ENCODE measurements at regions not wholly inside any gene's neighbourhood (a gene's known extent, or its start where the extent isn't known, plus 50 kb on each side); places are given as distances from the start of the nearest gene placed in this dataset.

DNA sequence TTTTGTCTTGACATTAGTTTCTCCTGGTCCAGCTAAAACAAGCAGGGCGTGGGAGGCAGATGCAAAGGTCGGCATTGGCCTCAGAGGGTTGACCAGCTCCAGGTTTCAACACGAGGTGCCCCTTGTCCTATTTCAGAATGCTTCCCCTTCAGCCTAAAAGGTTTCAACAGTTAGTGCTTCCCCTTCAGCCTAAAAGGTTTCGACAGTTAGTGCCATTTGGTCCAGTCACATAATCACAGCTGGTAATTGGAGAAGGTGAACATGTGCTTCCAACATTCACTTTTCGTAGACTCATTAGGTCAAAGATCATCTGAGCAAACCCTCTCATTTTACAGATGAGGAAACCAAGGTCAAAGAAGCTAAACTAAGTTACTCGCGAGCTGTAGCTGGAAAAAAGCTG is 270.3 kb upstream of the MAP3K1 start:
- H4K20me1 ChIP-seq (ENCODE audit: insufficient read depth), result no peaks in the 10 kb centered on the region
- BruUV-seq (replicated peaks), result no TSS peak
- peak overlapping the region; percentile 43; the same call in 1 of the 2 replicates for H3K4me2 ChIP-seq
- CTCF ChIA-PET, result no interaction called here
- TF ChIP-seq EZH2 (IDR thresholded peaks at IDR 0.05; ENCODE audit: low read depth), result no peak
- TF ChIP-seq, protein P1, sequence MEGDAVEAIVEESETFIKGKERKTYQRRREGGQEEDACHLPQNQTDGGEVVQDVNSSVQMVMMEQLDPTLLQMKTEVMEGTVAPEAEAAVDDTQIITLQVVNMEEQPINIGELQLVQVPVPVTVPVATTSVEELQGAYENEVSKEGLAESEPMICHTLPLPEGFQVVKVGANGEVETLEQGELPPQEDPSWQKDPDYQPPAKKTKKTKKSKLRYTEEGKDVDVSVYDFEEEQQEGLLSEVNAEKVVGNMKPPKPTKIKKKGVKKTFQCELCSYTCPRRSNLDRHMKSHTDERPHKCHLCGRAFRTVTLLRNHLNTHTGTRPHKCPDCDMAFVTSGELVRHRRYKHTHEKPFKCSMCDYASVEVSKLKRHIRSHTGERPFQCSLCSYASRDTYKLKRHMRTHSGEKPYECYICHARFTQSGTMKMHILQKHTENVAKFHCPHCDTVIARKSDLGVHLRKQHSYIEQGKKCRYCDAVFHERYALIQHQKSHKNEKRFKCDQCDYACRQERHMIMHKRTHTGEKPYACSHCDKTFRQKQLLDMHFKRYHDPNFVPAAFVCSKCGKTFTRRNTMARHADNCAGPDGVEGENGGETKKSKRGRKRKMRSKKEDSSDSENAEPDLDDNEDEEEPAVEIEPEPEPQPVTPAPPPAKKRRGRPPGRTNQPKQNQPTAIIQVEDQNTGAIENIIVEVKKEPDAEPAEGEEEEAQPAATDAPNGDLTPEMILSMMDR (conservative IDR thresholded peaks at IDR 0.05), result no peak
- H3K27ac ChIP-seq, result peak overlapping the region; percentile 96
- H3F3A ChIP-seq (ENCODE audit: insufficient read depth, low read depth), result peaks cover 38% of the 10 kb centered on the region
- no peaks in the 10 kb centered on the region for H3K79me2 ChIP-seq (ENCODE audit: low read depth)
- intact Hi-C loops (cut with micrococcal nuclease; ENCODE audit: unreplicated experiment), result loop anchor here (2.0 kb wide), 2 partner anchors 212 to 274 kb away; no protein-coding TSS in a partner anchor
- H3K36me3 ChIP-seq (ENCODE audit: low read depth), result no peaks in the 10 kb centered on the region
- POLR2A ChIA-PET (ENCODE audit: unreplicated experiment), result interaction anchor here (0.6 kb wide), 1 partner anchor 133 kb away, joined by 4 read pairs; no protein-coding TSS in a partner anchor
- no peaks in the 10 kb centered on the region for H3K9me3 ChIP-seq (ENCODE audit: insufficient read depth, low read depth)
- H3K4me1 ChIP-seq (replicated peaks; ENCODE audit: insufficient read depth), result peaks cover 45% of the 10 kb centered on the region
- H2AFZ ChIP-seq, result no peak overlapping the region; the same call in 1 of the 2 replicates
- no peak overlapping the region for H3K4me3 ChIP-seq
- no peaks in the 10 kb centered on the region for H3K27me3 ChIP-seq (ENCODE audit: insufficient read depth, low read depth)
- H3K9me2 ChIP-seq (ENCODE audit: insufficient read depth), result no peaks in the 10 kb centered on the region
- DNase-seq, result peak in 1 of 2 experiments; percentile 88

DNA sequence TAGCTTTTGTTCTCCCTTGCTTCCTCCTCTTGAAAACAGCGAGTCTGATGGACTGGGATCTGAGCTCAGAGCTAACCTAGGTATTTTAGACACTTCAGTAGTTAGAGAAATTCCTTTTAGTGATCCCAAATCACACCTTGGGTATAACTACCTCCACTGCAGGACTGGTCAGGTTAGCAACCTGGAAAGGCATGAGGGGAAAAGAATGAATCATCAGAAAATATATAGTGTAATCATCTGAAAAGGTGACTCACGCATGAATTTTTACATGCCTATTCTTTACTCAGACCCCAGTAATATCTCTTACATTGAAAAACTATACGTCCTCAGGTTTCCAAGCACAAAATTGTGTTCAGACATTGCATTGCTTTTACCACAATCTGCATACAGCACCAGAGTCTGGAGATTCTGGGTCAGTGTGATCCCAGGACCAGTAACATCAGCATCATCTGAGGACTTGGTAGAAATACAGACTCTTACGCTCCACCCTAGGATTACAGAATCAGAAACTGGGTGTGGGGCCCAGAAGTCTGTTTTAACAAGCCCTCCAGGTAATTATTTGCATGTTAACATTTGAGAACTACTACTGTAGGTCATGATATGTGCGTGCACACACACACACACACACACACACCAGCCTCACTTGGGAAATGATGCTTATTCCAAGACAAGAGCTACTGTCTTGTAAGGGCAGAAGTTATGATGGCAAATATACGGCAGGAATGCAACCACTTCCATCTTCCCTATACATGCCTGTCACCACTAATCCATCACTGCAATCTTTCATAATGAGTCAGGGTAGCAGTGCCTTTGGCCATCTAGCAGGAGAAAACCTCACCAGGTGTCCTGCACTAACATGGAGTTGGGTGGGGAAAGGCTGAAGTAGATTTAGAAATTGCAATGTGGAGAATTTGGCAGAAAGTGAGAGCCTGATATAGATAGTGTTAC is 271.6 kb upstream of the MAP3K1 start:
- Histone ChIP-seq H3K4me2 (peak overlapping the region; percentile 43), H3K36me3 (ENCODE audit: low read depth) (no peaks in the 10 kb centered on the region), H4K20me1 (ENCODE audit: insufficient read depth) (no peaks in the 10 kb centered on the region), H3K4me3 (no peak overlapping the region), H3F3A (ENCODE audit: insufficient read depth, low read depth) (peaks cover 38% of the 10 kb centered on the region), H3K27me3 (ENCODE audit: insufficient read depth, low read depth) (no peaks in the 10 kb centered on the region), H3K4me1 (replicated peaks; ENCODE audit: insufficient read depth) (peaks cover 39% of the 10 kb centered on the region), H3K27ac (peak overlapping the region; percentile 96), H2AFZ (0 out of 2 replicates have a peak overlapping the region, but pooled peaks have one; percentile 26), H3K9me3 (ENCODE audit: insufficient read depth, low read depth) (no peaks in the 10 kb centered on the region), H3K9me2 (ENCODE audit: insufficient read depth) (no peaks in the 10 kb centered on the region), H3K79me2 (ENCODE audit: low read depth) (no peaks in the 10 kb centered on the region)
- TF ChIP-seq EZH2 (IDR thresholded peaks at IDR 0.05; ENCODE audit: low read depth), result no peak
- TF ChIP-seq, protein P1 (conservative IDR thresholded peaks at IDR 0.05), result no peak
- ChIA-PET POLR2A (ENCODE audit: unreplicated experiment) (interaction anchor here (0.6 to 1.0 kb wide), 4 partner anchors 9 to 214 kb away, joined by 3 to 7 read pairs (median 4); no protein-coding TSS in a partner anchor), CTCF (interaction anchor here (0.6 kb wide), 3 partner anchors 96 to 305 kb away, joined by 3 to 5 read pairs (median 3); no protein-coding TSS in a partner anchor)
- peak; percentile 62 to 97 for DNase-seq
- intact Hi-C loops (cut with micrococcal nuclease; ENCODE audit: unreplicated experiment), result loop anchor here (1.0 to 5.0 kb wide), 7 partner anchors 16 to 294 kb away; partner anchors contain the start of gene MAP3K1
- BruUV-seq (replicated peaks), result no TSS peak

GRCh38 chr5:56540266-56540665 is 275.1 kb upstream of the MAP3K1 start:
- no peak overlapping the region for H3K4me2 ChIP-seq
- no peak overlapping the region for H2AFZ ChIP-seq
- no peak for DNase-seq
- no peak overlapping the region for H3K4me3 ChIP-seq
- no peaks in the 10 kb centered on the region for H3K79me2 ChIP-seq (ENCODE audit: low read depth)
- TF ChIP-seq EZH2 (IDR thresholded peaks at IDR 0.05; ENCODE audit: low read depth), result no peak
- TF ChIP-seq, protein P1 (conservative IDR thresholded peaks at IDR 0.05), result no peak
- BruUV-seq (replicated peaks), result no TSS peak
- CTCF ChIA-PET, result no interaction called here
- intact Hi-C loops (cut with micrococcal nuclease; ENCODE audit: unreplicated experiment), result loop anchor here (5.0 kb wide), 3 partner anchors 97 to 297 kb away; partner anchors contain the start of gene MAP3K1
- peaks cover 42% of the 10 kb centered on the region for H3K4me1 ChIP-seq (replicated peaks; ENCODE audit: insufficient read depth)
- H3K9me2 ChIP-seq (ENCODE audit: insufficient read depth), result no peaks in the 10 kb centered on the region
- POLR2A ChIA-PET (ENCODE audit: unreplicated experiment), result no interaction called here
- H3K9me3 ChIP-seq (ENCODE audit: insufficient read depth, low read depth), result no peaks in the 10 kb centered on the region
- peaks cover 34% of the 10 kb centered on the region for H3F3A ChIP-seq (ENCODE audit: insufficient read depth, low read depth)
- H4K20me1 ChIP-seq (ENCODE audit: insufficient read depth), result no peaks in the 10 kb centered on the region
- no peak overlapping the region for H3K27ac ChIP-seq
- no peaks in the 10 kb centered on the region for H3K36me3 ChIP-seq (ENCODE audit: low read depth)
- no peaks in the 10 kb centered on the region for H3K27me3 ChIP-seq (ENCODE audit: insufficient read depth, low read depth)

All from PC-9 (cell line).